Fibroblast of mammary gland (primary cell): ENCODE measurements at regions not wholly inside any gene's neighbourhood (a gene's known extent, or its start where the extent isn't known, plus 50 kb on each side); places are given as distances from the start of the nearest gene placed in this dataset.

Experiments used
- DNase-seq: peaks from one replicate; pipeline ENCODE4 v3.0.0-alpha.2; 2010; ENCODE audit warnings: low read depth
- H3K4me3 ChIP-seq: 2 replicates; pipeline ENCODE4 v1.5.1; 2011; ENCODE audit warnings: low read depth, mild to moderate bottlenecking, low read length, moderate library complexity; ENCODE audit not compliant: control insufficient read depth
- TF ChIP-seq, protein P1 (sequence below): conservative IDR thresholded peaks from 2 replicates; pipeline ENCODE4 v1.5.1; 2011; ENCODE audit warnings: low read depth, low read length, inconsistent platforms; ENCODE audit not compliant: control insufficient read depth, insufficient read depth

- peak; percentile 72 for DNase-seq
- TF ChIP-seq, protein P1, sequence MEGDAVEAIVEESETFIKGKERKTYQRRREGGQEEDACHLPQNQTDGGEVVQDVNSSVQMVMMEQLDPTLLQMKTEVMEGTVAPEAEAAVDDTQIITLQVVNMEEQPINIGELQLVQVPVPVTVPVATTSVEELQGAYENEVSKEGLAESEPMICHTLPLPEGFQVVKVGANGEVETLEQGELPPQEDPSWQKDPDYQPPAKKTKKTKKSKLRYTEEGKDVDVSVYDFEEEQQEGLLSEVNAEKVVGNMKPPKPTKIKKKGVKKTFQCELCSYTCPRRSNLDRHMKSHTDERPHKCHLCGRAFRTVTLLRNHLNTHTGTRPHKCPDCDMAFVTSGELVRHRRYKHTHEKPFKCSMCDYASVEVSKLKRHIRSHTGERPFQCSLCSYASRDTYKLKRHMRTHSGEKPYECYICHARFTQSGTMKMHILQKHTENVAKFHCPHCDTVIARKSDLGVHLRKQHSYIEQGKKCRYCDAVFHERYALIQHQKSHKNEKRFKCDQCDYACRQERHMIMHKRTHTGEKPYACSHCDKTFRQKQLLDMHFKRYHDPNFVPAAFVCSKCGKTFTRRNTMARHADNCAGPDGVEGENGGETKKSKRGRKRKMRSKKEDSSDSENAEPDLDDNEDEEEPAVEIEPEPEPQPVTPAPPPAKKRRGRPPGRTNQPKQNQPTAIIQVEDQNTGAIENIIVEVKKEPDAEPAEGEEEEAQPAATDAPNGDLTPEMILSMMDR: no peak
- H3K4me3 ChIP-seq: peak overlapping the region; percentile 38
Observed at GRCh38 chr4:159048166-159048886, 54.6 kb upstream of the RAPGEF2 start.

DNA sequence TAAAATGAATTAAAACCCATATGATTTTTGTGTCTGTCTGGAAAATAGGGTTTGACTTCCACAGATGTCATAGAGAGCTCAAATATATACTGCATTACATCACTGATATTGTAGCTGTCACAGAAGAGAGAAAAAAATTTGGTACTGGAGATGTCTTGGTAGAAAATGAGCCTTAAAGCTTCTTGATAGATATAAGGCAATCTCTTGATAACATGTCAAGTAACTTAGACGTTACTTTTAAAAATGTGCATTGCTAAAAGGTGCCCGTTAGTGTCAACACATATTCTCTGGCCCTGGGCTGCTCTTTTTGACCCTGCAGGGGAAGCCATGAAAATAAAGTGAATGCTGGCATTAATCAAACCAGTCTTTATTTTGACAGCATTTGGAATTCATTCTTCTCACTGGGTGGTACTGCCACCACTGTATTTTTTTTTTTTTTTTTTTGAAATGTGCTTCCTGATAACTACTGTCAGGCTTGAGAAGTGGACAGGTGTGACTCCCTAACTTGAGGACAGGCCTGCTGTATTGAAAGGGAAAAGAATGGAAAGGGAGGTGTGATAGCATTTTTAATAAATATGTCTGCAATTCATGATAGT is 53.0 kb upstream of the RAPGEF2 start:
- DNase-seq: no peak
- TF ChIP-seq, protein P1: no peak
- H3K4me3 ChIP-seq: no peak overlapping the region

DNA sequence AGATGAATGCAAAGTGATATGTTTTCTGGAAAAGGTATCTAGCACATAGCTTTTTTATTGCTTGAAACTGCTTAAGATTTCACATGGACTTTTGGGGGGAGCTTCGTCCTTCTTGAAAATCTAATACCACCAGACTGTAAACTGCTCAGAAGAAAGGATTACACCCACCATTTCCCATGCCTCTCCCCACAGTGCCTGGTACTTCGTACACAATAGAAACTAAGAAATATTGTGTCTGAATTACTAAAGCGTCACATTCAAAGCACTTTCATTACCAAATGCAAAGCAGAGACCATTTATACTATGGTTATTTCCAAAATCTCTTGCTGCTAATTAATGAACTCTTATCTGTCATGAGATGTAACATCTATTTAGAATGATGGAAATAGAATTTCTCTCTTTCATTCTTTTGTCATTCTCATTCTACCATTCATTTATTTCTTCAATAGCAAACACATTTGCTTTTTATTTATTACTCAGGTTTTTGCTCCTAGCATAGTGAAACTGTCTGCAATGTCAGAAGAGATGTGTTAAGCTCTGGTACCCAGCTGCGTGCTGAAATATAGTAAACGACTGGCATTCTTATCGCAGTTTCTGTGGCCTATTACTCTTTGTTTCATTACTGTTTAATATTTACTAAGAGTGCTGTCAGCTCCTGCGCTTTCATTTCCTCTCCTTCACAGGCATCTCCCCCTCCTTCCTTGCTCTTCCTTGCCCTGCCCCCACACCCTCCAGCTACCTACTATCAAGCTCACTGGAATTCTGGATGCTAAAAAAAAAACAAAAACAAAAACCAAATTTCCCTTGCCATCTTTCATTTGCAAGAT is 51.4 kb upstream of the RAPGEF2 start:
- no peak overlapping the region for H3K4me3 ChIP-seq
- DNase-seq: no peak
- TF ChIP-seq, protein P1: no peak

DNA sequence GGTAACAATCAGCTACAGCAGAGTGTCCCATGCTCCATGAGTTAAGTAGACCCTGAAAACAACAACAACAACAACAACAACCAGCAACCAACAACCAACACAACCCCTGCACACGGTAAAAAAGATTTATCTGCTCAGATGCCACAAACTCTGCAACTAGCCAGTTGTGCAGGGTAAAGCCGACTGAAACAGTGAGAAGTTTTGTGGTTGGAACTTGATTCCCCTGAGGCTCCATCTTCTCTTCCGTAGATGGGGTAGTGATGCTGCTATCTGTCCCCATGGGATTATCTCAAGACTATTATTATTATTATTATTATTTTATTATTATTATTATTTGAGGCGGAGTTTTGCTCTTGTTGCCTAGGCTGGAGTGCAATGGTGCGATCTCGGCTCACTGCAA is 50.6 kb upstream of the RAPGEF2 start:
- TF ChIP-seq, protein P1: no peak
- DNase-seq: no peak
- no peak overlapping the region for H3K4me3 ChIP-seq
